Activated naive CD4-positive, alpha-beta T cell treated with Interleukin-2 at 50 U/mL for 16 hours (primary cell): ENCODE measurements at regions not wholly inside any gene's neighbourhood (a gene's known extent, or its start where the extent isn't known, plus 50 kb on each side); places are given as distances from the start of the nearest gene placed in this dataset.
"Not testable (repeated sequence)": the region's sequence is repeated elsewhere in the genome, so short reads cannot be mapped to it uniquely, and the experiment has no call there.

ENCODE experiments used
- DNase-seq: peaks from one replicate; pipeline ENCODE4 v3.0.0-alpha.2; 2020

DNA sequence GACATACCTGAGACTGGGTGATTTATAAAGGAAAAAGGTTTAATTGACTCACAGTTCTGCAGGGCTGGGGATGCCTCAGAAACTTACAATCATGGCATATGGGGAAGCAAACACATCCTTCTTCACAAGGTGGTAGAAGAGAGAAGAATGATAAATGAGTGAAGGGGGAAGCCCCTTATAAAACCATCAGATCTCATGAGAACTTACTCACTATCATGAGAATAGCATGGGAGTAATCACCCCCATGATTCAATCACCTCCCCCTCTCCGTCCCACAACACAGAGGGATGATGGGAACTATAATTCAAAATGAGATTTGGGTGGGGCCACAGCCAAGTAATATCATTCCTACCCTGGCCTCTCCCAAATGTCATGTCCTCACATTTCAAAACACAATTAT, 1206.0 kb upstream of the CELF4 start:
- DNase-seq: not testable (repeated sequence)

DNA sequence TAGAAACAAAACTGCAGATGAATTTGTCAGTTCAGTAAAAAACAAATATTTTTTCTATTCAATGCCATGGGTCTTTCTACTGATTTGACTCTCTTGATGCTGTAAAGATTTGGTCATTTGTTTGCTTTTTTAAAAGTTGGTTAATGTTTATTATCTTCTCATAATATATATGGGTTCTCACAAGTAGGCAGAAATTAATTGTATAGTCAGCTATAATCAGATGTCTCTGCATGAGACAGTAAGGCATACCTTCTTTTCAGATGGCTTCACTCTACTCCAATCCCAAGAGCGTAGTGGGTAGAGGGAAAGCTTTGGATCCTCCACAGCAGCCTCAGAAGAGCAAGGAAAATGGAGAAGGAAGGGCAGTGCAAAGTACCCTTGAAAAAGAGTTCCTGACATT, 1202.9 kb upstream of the CELF4 start:
- DNase-seq: no peak

DNA sequence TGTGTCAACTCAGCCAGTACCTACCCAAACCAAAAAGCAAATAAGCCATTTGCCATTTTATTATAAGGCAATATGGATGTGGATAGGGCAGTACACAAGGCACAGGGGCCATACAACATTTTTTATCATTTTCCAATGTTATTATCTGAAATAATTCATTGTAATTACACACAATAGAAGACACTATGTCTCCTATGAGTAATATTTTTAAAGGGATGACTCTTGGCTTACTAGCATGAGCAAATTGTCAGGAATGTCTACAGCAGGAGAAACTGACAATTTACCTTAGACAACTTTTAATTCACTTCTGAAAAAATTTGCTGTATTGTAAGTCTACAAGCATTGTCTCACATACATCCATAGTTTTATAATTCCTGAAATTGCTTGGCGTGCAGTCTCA, 1193.9 kb upstream of the CELF4 start:
- no peak for DNase-seq

DNA sequence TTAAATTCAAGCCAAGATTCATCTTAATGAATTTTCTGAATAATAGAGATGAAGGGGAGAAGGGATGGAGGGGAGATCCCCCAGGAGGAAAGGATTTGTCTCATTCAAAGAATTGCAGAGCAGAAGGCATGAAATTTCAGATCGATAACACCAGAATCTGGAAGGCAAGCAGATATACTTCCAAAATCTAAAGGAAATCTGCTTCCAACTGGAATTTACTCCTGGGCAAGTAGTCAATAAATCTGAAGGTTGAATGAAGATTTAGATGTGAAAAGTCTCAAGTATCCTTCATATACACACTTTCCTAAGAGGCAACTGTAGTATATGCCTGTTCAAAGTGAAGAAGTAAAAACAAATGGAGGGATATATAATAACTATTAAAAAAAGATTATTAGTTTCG, 1190.8 kb upstream of the CELF4 start:
- no peak for DNase-seq

DNA sequence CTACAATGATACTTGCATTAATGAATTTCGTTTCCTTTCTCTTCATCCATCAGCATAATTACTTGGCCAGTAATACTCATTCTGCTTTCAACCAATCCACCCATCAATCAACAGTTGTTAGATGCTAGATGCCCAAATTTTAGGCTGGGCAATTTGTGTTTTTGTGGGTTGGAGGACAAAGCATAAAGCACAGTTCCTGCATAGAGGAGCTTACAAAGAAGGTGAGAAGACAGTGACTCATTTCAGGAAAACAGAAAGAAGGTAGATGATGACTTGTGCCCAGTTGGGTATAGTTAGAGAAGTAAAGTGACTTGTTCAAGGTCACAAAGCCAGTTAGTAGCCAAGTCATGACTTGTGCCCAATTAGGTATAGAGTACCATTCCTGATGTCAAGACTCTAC, 1186.8 kb upstream of the CELF4 start:
- no peak for DNase-seq

DNA sequence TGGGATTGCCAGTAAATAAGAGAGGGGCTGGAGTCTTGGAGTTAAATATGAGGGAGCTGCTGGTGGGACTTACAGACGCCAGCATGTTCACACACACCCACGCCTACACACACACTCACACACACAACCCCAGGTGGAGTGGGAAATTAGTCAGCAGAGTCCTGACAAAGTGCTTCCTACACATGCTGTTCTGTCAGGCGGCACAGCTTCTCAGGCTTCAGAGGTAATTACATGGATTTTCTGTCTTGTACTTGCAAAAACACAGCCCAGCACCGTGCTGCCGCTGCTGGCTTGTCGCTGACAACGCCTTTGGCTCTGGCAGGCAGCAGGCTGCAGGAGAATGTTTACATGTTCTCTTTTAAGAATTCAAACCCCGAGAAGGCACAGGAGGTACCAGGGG, 1186.3 kb upstream of the CELF4 start:
- DNase-seq: peak; percentile 2

DNA sequence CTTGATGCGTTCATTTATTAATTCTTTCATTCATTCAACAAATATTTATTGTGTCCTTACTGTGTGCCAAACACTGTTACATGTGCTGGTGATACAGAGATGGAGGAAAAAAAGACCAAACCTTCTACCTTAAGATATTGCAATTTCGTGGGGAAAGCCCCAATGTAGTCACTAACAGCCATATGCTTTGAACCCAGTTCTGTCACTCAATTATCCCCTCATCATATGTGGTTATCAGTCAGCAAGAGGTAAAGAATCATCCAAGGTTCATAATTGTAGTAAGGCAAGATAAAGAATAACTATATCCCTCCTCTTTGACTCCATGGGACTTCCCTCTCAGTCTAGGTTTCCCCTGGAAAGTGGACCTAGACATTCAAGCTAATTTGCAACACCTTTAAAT, 1185.6 kb upstream of the CELF4 start:
- no peak for DNase-seq

DNA sequence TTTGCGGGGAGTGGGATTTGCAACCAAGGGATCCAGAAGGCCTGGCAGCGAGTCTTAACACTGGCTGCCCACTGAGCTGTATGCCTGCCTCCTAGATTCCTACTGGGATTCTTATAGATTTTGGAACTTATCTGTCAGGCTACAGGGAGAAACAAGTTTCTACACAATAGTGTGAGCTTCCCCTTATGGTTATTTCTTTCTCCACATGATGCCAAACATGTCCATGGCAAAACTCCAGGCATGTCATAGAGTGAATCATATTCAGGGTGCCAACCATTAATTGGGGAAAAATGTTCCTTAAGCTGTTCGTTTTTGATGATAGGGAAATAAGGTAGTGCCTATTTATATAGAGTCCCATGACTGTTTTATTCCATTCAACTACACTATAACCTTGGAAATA, 1185.2 kb upstream of the CELF4 start:
- DNase-seq: no peak

DNA sequence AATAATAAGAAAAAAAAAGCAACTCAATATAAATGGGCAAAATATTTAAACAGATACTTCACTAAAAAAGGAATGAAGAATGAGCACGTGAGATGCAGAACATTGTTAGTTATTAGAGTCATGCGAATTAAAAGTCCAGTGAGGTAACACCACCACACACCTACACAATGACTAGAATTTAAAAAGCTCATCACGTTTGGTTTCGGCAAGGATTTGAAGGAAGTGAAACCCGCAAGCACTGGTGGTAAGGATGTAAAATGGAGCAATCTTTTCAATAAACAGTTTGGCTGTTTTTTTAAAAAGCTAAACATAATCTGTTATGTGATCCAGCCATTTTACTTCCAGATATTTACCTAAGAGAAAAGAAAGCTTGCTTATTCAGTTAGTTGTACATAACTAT, 1181.6 kb upstream of the CELF4 start:
- DNase-seq: no peak

DNA sequence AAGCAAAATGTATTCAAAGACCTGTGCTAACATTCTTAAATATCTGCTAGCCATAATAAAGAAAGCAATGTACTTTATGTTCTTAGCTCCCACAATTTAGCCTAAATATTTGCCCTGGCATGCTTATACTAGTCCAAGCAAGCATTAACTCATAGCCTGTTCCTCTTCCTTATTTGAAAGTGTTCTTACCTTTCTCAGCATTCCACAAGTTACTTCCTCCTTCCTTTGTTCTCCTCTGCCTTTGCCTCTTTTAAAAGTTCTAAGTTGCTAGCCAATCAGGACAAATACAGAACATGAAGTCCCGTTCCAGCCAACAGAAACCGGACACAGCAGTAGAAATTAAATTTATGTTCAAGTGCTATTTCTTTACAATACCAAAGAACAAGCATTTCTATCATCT, 1154.6 kb upstream of the CELF4 start:
- DNase-seq: not testable (repeated sequence)

DNA sequence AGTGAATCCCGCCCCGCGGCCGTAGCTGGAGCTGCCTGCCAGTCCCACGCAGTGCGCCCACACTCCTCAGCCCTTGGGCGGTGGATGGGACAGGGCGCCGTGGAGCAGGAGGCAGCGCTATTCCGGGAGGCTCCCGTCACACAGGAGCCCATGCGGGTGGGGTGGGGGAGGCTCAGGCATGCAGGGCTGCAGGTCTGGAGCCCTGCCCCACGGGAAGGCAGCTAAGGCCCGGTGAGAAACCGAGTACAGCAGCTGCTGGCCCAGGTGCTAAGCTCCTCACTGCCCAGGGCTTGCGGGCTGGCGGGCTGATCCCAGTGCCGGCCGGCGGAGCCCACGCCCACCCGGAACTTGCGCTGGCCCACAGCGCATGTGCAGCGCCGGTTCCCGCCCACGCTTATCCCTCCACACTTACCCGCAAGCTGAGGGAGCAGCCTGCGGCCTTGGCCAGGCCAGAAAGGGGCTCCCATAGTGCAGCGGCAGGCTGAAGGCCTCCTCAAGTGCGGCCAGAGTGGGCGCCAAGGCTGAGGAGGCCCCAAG, 1152.8 kb upstream of the CELF4 start:
- DNase-seq: no peak

DNA sequence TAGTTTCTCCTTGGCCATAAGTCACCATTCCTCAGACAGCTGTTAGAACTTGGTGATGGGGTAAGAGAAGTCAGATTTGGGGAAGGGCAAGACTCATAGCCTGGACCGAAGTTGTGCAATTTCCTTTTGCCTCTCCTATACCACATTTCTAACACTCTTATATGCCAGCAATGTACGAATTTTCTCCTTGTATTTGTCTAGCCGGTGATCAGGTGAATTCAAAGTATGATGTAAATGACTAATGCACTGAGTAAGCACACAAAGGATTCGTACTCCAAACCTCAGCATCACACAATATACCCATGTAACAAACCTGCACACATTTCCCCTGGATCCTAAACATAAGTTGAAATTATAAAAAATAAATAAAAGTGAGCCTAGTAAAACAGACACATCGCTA, 1143.5 kb upstream of the CELF4 start:
- no peak for DNase-seq

DNA sequence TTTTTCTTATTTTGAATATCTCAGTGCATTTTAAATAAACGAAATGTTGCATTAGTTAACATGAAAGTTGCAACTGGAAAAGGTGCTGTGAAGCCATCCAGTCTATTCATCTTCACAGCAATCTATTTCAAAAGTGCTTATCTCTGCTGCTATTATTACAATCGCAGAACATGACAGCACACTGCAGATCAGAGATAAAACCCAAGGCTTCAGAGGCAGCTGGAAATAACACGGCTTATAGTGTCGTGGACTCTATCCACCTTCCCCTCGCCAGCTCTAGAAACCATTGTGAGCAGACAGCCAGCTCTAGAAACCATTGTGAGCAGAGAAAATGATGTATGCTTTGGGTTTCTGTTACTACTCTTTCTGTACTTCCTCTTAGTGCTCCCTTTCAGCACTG, 1140.8 kb upstream of the CELF4 start:
- no peak for DNase-seq

DNA sequence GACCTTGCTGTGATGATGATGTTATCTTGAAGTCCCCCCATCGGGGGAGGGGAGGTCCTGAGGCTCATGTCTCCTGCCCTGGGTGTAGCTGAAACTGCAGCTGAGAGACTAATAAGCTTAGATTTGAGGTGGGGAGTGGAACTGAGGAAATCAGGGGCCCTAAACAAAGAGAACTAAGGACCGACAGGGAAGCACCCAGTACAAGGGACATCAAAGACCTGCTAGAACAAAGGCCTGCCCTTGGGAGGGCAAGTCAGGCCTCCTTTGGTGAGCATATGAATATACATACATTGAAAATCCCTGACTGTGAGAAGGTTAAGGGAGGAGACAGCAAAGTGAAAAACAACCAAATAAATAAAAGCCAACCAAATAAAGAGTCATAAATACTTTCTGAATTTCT, 1132.5 kb upstream of the CELF4 start:
- no peak for DNase-seq

DNA sequence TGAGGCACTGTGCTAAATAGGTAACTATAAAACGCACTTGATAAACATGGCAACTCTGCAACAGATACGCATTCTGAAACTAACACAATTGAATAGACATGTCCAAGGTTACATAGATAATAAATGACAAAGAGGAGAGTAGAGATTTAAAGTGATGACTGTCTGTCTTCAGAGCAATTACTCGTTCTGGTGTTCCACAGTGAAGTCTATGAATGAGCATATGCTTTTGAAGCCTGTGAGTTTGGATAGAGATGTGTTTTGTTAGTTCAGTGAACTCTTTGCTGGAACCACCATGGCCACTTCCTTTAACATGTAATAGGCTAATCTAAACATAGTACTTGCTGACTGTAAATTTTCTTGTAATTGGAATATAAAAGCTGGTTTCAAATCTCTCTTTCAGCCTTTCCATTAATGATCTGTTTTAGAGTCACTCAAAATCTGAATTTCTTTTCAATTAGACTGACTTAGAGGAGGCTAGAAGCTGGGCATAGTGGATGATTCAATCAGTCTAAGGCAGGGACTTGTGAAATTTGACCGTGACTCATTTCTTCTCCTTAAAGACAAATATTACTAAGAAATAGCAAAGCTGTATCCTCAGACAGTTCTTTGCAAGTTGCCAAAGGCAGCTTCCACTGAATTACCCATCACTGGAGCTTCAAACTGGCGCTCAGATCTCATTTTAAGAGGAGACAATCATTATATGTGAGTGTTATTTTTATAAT, 1130.1 kb upstream of the CELF4 start:
- no peak for DNase-seq

DNA sequence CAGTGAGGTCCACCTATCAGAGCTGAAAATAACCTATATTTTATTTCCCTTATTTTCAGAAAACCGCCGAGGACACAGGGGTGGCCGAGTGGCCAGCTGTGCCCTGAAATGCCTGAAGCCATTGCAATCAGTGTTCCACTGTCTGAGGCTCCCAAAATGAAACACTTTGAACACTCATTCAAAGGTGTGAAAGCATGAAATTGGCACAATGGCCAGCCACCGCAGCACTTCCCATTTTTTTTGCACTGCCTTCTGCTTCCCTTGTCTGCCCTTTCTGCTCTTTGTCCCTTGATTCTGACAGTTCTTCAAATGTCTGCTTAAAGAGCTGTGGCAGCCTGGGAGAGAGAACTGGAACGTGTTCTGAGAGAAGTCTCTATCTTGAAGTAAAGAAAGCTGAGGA, 1127.5 kb upstream of the CELF4 start:
- no peak for DNase-seq

DNA sequence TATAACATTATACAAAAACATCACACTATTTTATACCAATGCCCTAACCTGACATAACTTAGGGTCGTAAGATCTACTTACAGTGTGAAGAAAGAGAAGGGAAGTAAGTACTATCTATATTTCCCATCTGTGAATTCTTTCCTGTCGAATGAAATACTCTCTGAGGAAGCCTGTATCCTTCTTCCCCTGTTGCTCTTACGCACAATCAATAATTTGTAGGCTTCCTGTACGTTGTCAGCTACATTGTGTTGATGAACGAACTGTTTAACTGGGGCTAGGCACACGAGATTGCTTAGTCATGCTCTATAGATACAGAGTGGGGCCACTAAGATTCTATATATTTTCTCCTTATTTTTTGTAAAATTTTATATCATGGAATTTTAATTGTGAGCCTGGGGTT, 1125.0 kb upstream of the CELF4 start:
- DNase-seq: no peak

DNA sequence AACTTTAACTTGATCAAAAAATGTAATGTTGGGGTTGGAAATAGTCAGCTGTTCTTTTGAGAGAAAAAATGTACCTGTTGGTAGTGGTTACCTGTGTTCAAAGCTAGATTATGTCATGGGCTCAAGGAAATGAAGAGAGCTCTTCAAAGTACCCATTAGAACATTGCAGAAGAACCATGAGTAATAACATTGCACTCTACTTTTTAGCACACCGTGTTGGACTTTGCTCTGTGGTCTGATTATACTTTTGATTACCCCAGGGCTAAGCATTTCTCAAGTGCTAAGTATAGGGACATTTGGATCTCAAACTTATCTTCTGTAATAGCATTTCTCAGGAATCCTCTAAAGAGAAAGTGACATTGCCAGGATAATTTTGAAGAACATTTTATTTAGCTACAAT, 1122.8 kb upstream of the CELF4 start:
- DNase-seq: no peak

DNA sequence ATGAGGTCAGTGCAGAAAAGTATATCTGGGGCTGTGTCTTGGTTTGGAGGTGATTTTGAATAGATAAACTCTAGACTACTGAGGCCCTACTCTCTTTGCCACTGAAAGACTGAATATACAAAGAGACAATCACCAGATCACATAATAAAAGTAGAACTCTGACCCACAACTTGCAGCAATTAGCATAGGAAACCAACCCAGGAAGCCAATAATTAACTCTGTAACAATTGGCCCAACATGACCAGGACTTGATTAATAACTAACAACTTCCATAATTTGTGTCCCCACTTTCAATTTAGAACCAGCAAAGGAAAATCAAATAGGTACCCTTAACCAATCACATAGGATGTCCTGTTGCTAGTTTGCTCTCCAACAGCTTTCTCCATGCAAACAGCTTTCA, 1104.9 kb upstream of the CELF4 start:
- no peak for DNase-seq

DNA sequence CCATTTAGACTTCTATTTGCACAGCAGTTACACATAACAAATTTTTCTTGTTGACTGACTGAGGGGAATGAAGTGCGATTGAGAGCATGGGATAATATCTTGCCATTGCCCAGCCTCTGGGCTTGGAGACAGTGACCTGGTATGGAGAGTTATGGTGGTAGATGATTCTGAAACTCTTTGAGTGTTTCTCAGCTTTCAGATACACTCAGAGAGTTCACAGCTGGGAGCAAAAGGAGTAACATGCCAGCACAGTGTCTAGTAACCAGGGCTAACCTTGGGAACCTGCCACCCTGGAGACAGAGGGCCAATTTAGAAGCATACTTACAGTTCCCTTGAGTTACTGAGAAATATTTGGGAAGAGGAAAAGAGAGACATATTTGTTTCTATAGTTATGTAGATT, 1099.3 kb upstream of the CELF4 start:
- DNase-seq: no peak

DNA sequence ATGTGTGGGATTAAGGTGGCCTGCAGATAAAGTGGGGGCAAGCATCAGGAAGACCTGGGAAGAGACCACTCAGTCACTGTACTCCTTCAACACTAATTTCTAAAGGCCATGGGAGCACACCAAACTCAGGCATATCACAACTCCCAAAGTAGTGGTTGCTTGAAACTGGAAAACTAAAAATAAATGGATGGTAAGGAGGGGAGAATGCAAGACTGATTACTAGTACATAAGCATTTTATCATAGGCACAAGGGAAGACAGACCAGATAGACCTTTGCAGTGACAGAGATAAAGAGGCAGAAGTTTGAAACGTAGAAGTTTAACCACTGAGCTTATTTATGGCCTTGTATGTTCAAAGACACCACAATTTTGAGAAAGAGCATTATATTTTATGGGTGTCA, 1098.1 kb upstream of the CELF4 start:
- no peak for DNase-seq

DNA sequence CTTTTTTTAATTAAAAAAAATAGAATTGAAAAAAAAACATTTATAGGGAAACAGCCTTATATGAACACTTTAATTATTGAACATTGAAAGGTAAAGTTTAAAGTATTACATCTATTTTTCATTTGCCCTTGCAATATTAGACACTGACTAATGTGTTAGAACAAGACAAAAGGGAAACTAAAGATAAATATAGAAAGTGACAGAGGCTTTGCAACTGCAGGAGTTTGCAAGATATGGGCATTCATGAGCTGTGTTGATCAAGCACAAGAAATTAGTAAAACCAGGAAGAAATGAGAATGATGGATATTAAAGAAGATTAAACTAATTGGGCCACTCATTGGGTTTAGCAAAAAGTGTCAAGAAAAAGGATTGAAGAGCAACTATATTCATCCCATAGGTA, 1097.7 kb upstream of the CELF4 start:
- no peak for DNase-seq

DNA sequence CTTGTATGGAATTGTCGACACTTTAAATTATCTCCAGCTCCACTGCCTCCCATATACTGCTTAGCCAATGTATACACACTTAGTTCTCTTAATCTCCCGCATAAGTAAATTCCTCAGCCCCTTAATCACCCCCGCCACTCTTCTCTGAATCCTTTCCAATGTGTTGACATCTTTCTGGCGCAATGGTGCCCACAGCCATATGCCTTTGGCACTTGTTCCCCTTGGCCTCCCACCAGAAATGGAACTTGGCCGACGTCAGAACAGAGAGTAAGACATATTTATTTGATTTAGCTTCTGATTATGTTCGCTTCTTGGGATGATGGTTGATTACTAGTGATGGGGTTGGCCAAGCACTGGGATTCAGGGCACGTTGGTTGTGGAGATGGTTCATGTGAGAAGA, 1089.3 kb upstream of the CELF4 start:
- DNase-seq: no peak

DNA sequence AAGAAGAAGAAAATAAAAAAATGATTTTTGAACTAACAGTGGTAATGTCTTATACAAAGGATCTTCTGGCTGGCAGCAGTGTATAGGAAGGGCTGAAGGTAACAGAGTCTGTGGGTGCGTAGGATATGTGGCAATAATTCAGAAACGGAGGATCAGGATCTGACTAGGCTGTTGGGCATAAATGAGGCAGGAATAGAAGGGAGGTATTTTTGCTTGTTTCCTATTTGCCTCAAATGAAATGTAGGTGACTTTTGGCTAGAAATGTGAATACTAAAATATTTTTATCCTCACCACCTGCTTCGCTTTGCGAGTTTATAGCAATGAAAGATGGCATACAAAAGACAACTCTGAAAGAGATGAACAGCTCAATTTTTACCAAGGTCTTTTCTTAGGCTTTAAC, 1086.1 kb upstream of the CELF4 start:
- no peak for DNase-seq

DNA sequence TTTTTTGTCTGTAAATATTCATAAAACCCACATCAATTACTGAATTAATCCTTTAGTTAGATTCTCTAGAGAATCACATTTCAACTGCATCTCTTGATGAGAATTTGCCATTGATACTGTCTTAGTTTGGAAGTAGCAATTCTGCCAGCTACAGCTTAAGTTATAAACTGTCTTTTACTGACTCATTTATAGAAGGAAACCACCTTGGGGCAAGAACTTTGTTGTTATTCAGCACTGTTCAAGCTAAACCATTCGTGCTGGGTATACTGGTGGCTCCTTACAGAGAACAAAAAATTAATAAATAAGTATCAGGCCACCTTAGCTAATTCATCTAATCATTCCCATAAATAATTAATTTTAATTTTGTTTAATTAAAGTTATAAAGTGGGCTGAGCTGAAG, 1082.6 kb upstream of the CELF4 start:
- DNase-seq: no peak

DNA sequence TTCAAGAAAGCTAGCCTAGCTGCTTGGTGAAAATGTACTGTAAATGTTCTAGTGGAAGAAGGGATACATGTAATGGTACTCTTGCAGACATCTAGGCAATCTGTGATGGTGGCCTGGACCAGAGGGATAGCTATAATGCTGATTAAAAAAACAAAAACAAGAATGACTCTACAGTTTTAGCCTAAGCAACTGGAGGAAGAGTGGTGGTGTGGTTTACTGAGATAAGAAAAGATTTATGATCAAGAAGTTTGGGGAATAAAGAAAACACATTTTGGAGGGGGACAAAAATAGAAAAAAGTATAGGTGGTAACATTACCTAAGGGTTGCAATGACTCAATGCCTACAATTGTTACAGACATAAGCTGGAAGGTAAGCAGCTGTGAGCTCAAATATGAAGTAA, 1080.7 kb upstream of the CELF4 start:
- no peak for DNase-seq
